ENCODE measurements at regions not wholly inside any gene's neighbourhood (a gene's known extent, or its start where the extent isn't known, plus 50 kb on each side); places are given as distances from the start of the nearest gene placed in this dataset.
"Not testable (repeated sequence)": the region's sequence is repeated elsewhere in the genome, so short reads cannot be mapped to it uniquely, and the experiment has no call there.

DNA sequence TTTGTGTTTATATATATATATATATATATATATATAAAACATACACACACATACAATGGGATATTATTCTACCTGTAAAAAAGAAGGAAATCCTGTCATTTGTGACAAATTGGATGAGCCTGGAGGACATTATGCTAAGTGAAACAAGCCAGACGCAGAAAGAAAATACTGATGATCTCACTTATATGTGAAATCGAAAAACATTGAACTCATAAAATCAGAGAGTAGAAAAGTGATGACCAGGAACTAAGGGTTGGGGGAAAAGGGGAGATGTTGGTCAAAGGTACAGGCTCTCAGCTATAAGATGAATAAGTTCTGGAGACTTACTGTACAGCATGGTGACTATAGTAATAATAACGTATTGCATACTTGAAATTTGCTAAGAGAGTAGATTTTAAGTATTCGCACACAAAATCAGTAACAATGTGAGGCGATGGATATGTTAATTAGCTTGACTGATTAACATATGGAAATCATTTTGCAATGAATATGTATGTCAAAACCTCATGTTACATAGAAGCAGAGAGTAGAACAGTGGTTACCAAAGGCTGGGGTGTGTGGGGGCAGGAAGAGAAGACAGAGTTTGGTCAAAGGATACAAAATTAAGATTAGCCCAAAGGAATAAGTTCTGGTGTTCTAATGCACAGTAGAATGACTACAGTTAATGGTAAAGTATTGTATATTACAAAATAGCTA lies 92.3 kb upstream of the PHACTR1 start:
- Mint-ChIP-seq H3K9me3 (no peaks in the 10 kb centered on the region), H3K4me1 (no peaks in the 10 kb centered on the region), H3K36me3 (ENCODE audit: low read depth) (no peaks in the 10 kb centered on the region), H3K27ac (no peak overlapping the region), H3K27me3 (peaks cover 18% of the 10 kb centered on the region), H3K4me3 (no peak overlapping the region)
- peak; percentile 10 for DNase-seq
- intact Hi-C loops (cut with micrococcal nuclease): no loop called here

DNA sequence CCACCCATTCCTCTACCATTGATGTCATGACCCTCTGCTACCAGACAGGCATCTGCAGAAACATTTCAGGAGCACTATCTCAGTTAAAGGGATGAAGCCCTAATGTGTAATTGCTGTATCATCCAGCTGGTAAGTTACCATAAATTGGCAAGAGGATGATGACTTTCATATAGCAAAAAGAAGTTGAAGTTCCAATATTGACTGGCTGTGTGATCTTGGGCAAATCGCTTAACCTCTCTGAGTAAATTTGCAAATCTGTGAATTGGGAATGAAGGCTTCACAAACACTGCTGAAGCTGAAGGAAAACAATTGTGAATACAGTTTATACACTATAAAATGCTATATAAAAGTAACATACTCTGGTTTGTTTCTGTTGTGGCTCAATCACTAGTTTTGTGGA lies 89.5 kb upstream of the PHACTR1 start:
- H3K36me3 Mint-ChIP-seq (ENCODE audit: low read depth): no peaks in the 10 kb centered on the region
- no peak for DNase-seq
- intact Hi-C loops (cut with micrococcal nuclease): no loop called here
- H3K9me3 Mint-ChIP-seq: no peaks in the 10 kb centered on the region
- no peak overlapping the region for H3K4me3 Mint-ChIP-seq
- H3K4me1 Mint-ChIP-seq: no peaks in the 10 kb centered on the region
- H3K27me3 Mint-ChIP-seq: peaks cover 14% of the 10 kb centered on the region
- H3K27ac Mint-ChIP-seq: no peak overlapping the region

DNA sequence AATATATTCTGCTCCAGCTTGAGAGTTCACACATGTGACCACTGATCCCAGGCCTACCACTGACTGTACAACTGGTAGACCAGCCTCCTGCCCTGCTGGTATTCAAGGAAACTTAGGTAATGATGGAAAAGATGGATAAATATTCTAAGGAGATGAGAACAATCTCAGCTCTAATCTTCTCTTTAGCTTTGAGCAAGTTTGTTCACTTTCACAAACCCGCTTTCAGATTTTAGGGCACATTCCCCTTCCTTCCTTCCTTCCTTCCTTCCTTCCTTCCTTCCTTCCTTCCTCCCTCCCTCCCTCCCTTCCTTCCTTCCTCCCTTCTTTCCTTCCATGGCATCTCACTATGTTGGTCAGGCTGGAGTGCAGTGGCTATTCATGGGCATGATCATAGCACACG lies 88.2 kb upstream of the PHACTR1 start:
- no peak for DNase-seq
- Mint-ChIP-seq H3K36me3 (ENCODE audit: low read depth) (no peaks in the 10 kb centered on the region), H3K4me1 (no peaks in the 10 kb centered on the region), H3K4me3 (no peak overlapping the region), H3K27ac (no peak overlapping the region), H3K9me3 (no peaks in the 10 kb centered on the region), H3K27me3 (peaks cover 14% of the 10 kb centered on the region)
- intact Hi-C loops (cut with micrococcal nuclease): no loop called here

DNA sequence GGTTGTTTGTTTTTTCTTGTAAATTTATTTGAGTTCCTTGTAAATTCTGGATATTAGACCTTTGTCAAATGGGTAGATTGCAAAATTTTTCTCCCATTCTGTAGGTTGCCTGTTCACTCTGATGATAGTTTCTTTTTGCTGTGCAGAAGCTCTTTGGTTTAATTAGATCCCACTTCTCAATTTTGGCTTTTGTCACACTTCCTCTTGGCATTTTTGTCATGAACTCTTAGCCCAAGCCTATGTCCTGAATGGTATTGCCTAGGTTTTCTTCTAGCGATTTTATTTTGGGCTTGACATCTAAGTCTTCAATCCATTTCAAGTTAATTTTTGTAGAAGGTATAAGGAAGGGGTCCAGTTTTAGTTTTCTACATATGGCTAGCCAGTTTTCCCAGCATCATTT lies 82.8 kb upstream of the PHACTR1 start:
- peaks cover 22% of the 10 kb centered on the region for H3K27me3 Mint-ChIP-seq
- DNase-seq; H3K27ac Mint-ChIP-seq; H3K4me3 Mint-ChIP-seq; H3K36me3 Mint-ChIP-seq (ENCODE audit: low read depth); H3K9me3 Mint-ChIP-seq; intact Hi-C loops (cut with micrococcal nuclease); H3K4me1 Mint-ChIP-seq: not testable (repeated sequence)

DNA sequence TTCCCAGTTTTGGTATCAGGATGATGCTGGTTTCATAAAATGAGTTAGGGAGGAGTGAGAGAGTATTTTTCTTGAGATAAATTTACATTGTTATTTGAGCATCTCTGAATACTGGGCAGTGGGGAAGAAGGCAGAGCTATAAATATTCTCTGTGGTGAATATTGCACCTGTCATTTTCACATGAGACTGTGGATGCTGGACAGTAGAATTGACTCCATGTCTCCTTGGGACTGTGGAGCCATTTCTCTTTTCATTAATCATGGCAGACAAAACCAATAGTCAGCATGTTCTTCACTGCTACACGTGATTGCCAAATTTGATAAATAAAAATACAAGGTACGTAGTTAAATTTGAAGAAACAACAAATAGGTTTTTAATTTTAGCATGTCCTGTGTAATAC lies 81.2 kb upstream of the PHACTR1 start:
- peaks cover 3% of the 10 kb centered on the region for H3K9me3 Mint-ChIP-seq
- DNase-seq: no peak
- no peaks in the 10 kb centered on the region for H3K36me3 Mint-ChIP-seq (ENCODE audit: low read depth)
- H3K27me3 Mint-ChIP-seq: peaks cover 22% of the 10 kb centered on the region
- intact Hi-C loops (cut with micrococcal nuclease): no loop called here
- peaks cover 6% of the 10 kb centered on the region for H3K4me1 Mint-ChIP-seq
- no peak overlapping the region for H3K27ac Mint-ChIP-seq
- no peak overlapping the region for H3K4me3 Mint-ChIP-seq

DNA sequence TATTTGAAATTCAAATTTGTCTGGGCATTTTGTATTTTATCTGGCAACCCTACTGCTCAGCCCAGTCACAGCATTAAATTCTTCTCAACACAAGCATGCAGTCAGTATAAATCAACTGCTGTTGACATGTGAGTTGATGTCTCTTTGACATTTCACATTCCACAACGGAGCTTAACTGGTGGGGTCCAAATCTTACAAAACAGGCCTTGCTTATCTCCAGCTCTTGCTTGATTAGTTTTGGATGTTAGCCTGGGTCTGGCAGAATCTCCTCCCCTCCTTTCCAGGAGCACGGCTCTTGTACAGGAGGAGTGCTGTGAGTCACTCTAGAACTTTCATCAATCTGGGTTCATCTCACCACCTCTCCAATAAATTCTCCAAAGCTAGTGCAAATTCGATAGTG lies 80.8 kb upstream of the PHACTR1 start:
- no peak for DNase-seq
- intact Hi-C loops (cut with micrococcal nuclease): no loop called here
- peaks cover 6% of the 10 kb centered on the region for H3K4me1 Mint-ChIP-seq
- H3K9me3 Mint-ChIP-seq: peaks cover 3% of the 10 kb centered on the region
- H3K36me3 Mint-ChIP-seq (ENCODE audit: low read depth): no peaks in the 10 kb centered on the region
- H3K27ac Mint-ChIP-seq: no peak overlapping the region
- no peak overlapping the region for H3K4me3 Mint-ChIP-seq
- peaks cover 21% of the 10 kb centered on the region for H3K27me3 Mint-ChIP-seq

DNA sequence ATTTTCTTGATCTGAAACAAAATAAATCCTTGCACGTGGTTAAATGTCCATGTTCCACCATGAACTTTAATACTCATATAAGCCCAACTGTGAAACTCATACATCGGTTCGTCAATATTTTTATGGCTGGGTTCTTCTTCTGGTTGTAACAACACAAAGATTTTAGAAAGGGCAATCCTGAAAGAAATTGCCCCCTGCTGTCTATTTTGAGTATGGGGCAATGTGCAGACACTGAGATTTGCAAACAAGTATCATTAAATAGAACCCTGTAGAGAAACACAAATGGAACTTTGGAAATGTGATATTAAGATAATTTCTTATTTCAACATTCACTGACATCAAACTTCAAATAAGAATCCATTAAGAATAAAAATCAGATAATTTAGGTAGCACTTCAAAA lies 80.2 kb upstream of the PHACTR1 start:
- H3K27me3 Mint-ChIP-seq: peaks cover 19% of the 10 kb centered on the region
- intact Hi-C loops (cut with micrococcal nuclease): no loop called here
- no peak overlapping the region for H3K27ac Mint-ChIP-seq
- no peaks in the 10 kb centered on the region for H3K36me3 Mint-ChIP-seq (ENCODE audit: low read depth)
- H3K4me3 Mint-ChIP-seq: no peak overlapping the region
- peaks cover 6% of the 10 kb centered on the region for H3K4me1 Mint-ChIP-seq
- H3K9me3 Mint-ChIP-seq: peaks cover 3% of the 10 kb centered on the region
- DNase-seq: no peak

DNA sequence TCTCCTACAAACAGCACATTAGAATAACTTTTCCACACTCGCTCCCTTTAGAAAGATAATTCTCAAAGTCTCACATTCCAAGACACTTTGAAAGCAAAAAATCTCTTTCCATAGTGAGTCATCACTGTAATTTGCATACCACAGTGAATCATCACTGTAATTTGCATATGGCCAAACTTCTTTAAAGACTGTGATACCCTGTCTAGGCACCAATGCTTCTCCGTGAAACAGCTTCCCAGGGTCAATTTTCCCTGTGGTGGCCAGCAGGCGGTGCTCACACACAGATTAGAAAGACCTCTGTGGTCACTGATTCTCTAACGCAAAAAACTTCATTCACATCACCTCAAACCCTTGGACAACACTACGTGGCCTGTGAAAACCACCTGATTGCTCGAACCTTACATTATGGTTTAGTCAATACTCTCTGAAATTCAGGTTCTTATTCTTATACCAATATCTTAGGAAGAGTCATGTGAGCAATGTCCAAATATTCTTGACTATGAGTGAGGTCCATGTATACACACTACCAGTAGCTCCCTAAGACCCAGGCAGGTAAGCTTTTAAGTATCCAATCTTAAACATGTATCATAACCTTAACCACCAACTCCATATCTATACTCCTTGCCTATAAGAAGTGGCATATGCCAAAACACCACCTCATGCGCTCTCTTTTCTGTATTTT lies 78.5 kb upstream of the PHACTR1 start:
- H3K4me1 Mint-ChIP-seq: peaks cover 6% of the 10 kb centered on the region
- no peak overlapping the region for H3K27ac Mint-ChIP-seq
- peaks cover 10% of the 10 kb centered on the region for H3K9me3 Mint-ChIP-seq
- H3K4me3 Mint-ChIP-seq: no peak overlapping the region
- DNase-seq: peak; percentile 74
- no peaks in the 10 kb centered on the region for H3K36me3 Mint-ChIP-seq (ENCODE audit: low read depth)
- intact Hi-C loops (cut with micrococcal nuclease): no loop called here
- H3K27me3 Mint-ChIP-seq: peaks cover 17% of the 10 kb centered on the region

DNA sequence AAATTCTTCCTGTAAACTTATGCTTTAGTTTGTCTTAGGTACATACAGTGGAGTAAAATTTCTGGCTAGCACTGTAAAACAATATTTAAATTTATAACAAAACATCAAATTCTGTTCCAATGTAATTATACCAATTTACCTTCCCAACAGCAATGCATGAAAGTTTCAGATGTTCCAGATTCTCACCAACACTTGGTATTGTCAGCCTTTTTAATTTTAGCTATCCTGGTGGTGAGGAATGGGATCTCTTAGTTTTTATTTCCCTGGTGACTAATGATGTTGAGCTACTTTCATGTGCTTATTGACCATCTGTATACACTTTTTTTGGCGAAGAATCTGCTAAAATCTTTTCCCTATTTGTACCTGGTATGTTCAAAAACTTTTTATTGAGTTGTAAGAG lies 76.1 kb upstream of the PHACTR1 start:
- Mint-ChIP-seq H3K27ac (no peak overlapping the region), H3K4me1 (peaks cover 6% of the 10 kb centered on the region), H3K4me3 (no peak overlapping the region), H3K36me3 (ENCODE audit: low read depth) (no peaks in the 10 kb centered on the region), H3K27me3 (peaks cover 5% of the 10 kb centered on the region), H3K9me3 (peaks cover 17% of the 10 kb centered on the region)
- intact Hi-C loops (cut with micrococcal nuclease): no loop called here
- no peak for DNase-seq

DNA sequence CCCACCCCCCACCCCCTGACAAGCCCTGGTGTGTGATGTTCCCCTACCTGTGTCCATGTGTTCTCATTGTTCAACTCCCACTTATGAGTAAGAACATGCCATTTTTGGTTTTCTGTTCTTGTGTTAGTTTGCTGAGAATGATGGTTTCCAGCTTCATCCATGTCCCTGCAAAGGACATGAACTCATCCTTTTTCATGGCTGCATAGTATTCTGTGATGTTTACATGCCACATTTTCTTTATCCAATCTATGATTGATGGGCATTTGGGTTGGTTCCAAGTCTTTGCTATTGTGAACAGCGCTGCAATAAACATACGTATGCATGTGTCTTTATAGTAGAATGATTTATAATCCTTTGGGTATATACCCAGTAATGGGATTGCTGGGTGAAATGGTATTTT lies 74.8 kb upstream of the PHACTR1 start:
- DNase-seq; H3K4me3 Mint-ChIP-seq; H3K27me3 Mint-ChIP-seq; H3K36me3 Mint-ChIP-seq (ENCODE audit: low read depth); H3K4me1 Mint-ChIP-seq; H3K27ac Mint-ChIP-seq; intact Hi-C loops (cut with micrococcal nuclease): not testable (repeated sequence)
- peaks cover 17% of the 10 kb centered on the region for H3K9me3 Mint-ChIP-seq

DNA sequence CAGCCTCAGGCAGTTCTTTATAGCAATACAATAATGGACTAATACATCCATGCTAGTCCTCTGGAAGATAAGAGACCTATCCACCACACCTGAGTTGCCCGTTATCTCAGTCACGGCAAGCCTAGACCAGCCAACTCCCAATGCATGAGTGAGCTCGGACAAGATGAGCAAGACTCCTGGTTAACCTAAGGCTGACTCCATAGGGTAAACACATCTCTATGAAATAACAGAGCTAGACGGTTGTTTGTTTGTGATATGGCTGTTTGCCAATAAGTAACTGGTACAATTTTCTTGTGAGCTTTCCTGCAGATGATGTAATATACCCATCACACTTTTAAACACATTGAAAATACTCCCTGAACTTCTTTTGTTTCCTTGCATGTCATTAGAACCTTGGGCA lies 70.6 kb upstream of the PHACTR1 start:
- Mint-ChIP-seq H3K4me3 (no peak overlapping the region), H3K36me3 (ENCODE audit: low read depth) (no peaks in the 10 kb centered on the region), H3K4me1 (no peaks in the 10 kb centered on the region), H3K27me3 (peaks cover 2% of the 10 kb centered on the region), H3K9me3 (peaks cover 17% of the 10 kb centered on the region), H3K27ac (no peak overlapping the region)
- no peak for DNase-seq
- intact Hi-C loops (cut with micrococcal nuclease): no loop called here

DNA sequence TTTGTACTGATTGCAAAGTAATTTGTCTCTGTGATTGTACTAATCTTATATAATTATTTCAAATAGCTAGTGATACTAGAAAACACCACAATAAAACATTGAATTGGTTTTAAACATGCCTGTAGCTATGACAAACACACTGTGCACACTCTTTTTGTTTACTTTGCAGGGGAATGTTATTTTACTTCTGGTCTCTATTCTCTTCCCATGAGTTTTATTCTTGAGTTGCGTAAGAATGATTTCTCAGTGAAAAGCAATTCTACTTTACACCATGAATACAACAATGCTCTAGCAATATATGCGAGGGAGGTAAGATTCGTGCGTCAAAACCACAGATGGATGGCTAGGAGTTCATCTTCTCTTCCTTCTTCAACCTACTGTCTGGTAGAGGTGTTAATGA lies 68.4 kb upstream of the PHACTR1 start:
- Mint-ChIP-seq H3K36me3 (ENCODE audit: low read depth) (no peaks in the 10 kb centered on the region), H3K4me1 (no peaks in the 10 kb centered on the region), H3K27ac (no peak overlapping the region), H3K4me3 (no peak overlapping the region), H3K9me3 (peaks cover 9% of the 10 kb centered on the region), H3K27me3 (peaks cover 4% of the 10 kb centered on the region)
- no peak for DNase-seq
- intact Hi-C loops (cut with micrococcal nuclease): no loop called here

DNA sequence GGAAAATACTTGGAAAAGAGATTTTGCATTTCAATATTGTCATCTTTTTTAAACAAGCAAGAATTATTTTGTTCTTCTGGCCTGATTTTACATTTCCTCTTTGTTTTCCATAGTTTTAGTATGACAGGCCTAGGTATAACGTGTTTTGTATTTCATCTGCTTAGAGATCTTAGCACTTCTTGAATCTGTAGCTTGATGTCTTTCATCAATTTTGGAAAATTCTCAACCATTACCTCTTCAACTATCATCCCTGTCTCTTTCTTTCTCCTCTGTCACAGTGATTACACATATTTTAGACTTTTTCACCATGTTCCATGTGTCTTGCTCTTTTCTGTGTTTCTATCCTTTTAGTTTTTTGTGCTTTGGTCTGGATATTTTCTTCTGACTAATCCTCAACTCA lies 67.2 kb upstream of the PHACTR1 start:
- no peak overlapping the region for H3K4me3 Mint-ChIP-seq
- intact Hi-C loops (cut with micrococcal nuclease): no loop called here
- H3K4me1 Mint-ChIP-seq: no peaks in the 10 kb centered on the region
- no peaks in the 10 kb centered on the region for H3K36me3 Mint-ChIP-seq (ENCODE audit: low read depth)
- DNase-seq: no peak
- H3K27ac Mint-ChIP-seq: no peak overlapping the region
- H3K9me3 Mint-ChIP-seq: no peaks in the 10 kb centered on the region
- peaks cover 4% of the 10 kb centered on the region for H3K27me3 Mint-ChIP-seq

DNA sequence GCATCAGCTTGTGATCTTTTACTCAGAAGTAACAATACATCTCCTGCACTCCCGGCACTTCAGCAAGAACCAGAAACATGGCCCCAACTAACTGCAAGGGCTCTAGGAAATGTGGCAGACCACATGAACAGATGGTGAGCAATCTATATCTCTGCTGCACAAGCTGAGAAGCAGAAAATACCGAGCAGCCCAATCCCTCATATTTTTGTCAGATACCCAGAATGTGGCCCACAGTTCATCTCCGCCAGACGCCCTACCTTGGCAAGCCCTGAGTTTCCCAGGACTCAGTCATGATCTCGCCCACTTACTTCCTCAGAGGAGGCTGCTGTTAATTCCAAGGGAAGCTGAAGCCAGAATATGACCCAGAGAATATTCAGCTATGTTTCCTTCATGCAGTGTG lies 63.1 kb upstream of the PHACTR1 start:
- Mint-ChIP-seq H3K4me3 (no peak overlapping the region), H3K9me3 (no peaks in the 10 kb centered on the region), H3K4me1 (peaks cover 3% of the 10 kb centered on the region), H3K27me3 (peaks cover 4% of the 10 kb centered on the region), H3K36me3 (ENCODE audit: low read depth) (no peaks in the 10 kb centered on the region), H3K27ac (no peak overlapping the region)
- DNase-seq: no peak
- intact Hi-C loops (cut with micrococcal nuclease): no loop called here

DNA sequence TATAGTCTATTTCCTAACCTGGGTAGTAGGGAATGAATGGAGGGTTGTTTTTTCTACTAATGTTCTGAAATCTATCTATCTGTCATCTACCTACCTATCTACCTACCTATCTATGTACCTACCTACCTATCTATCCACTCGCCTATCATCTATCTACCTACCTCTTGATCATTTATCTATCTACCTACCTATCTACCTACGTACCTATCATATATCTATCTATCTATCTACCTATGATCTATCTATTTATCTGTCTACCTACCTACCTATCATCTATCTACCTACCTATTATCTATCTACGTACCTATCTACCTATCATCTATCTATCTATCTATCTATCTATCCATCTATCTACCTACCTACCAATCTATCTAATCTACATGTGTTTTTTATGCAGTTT lies 62.5 kb upstream of the PHACTR1 start:
- Mint-ChIP-seq H3K4me1 (peaks cover 3% of the 10 kb centered on the region), H3K36me3 (ENCODE audit: low read depth) (no peaks in the 10 kb centered on the region), H3K9me3 (no peaks in the 10 kb centered on the region), H3K4me3 (no peak overlapping the region), H3K27me3 (peaks cover 4% of the 10 kb centered on the region), H3K27ac (no peak overlapping the region)
- no peak for DNase-seq
- intact Hi-C loops (cut with micrococcal nuclease): no loop called here

All from activated CD4-positive, alpha-beta T cell treated with anti-CD3 and anti-CD28 coated beads, Interleukin-2, amount 10 ng/mL, durations not matched to agents 24 days and 14 days (primary cell).